ENCODE measurements at regions not wholly inside any gene's neighbourhood (a gene's known extent, or its start where the extent isn't known, plus 50 kb on each side); places are given as distances from the start of the nearest gene placed in this dataset.
A peak's percentile ranks its signal among the peaks of the same experiment; 100 is the strongest.

- intact Hi-C loops (cut with micrococcal nuclease), result no loop called here
- TF ChIP-seq, protein P1, sequence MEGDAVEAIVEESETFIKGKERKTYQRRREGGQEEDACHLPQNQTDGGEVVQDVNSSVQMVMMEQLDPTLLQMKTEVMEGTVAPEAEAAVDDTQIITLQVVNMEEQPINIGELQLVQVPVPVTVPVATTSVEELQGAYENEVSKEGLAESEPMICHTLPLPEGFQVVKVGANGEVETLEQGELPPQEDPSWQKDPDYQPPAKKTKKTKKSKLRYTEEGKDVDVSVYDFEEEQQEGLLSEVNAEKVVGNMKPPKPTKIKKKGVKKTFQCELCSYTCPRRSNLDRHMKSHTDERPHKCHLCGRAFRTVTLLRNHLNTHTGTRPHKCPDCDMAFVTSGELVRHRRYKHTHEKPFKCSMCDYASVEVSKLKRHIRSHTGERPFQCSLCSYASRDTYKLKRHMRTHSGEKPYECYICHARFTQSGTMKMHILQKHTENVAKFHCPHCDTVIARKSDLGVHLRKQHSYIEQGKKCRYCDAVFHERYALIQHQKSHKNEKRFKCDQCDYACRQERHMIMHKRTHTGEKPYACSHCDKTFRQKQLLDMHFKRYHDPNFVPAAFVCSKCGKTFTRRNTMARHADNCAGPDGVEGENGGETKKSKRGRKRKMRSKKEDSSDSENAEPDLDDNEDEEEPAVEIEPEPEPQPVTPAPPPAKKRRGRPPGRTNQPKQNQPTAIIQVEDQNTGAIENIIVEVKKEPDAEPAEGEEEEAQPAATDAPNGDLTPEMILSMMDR (IDR thresholded peaks at IDR 0.05; ENCODE audit: unreplicated experiment), result no peak
- Mint-ChIP-seq H3K27ac (ENCODE audit: low read depth, unreplicated experiment) (no peak overlapping the region), H3K36me3 (ENCODE audit: insufficient read depth, unreplicated experiment) (no peaks in the 10 kb centered on the region), H3K9me3 (ENCODE audit: unreplicated experiment) (peaks cover 7% of the 10 kb centered on the region), H3K27me3 (ENCODE audit: insufficient read depth, unreplicated experiment) (no peaks in the 10 kb centered on the region), H3K4me3 (ENCODE audit: unreplicated experiment) (no peak overlapping the region), H3K4me1 (ENCODE audit: insufficient read depth, unreplicated experiment) (peaks cover 4% of the 10 kb centered on the region)
- no peak for DNase-seq (ENCODE audit: unreplicated experiment)
- CTCF ChIA-PET, result interaction anchor here (1.0 kb wide), 1 partner anchor 9 kb away, joined by 4 read pairs; no protein-coding TSS in a partner anchor
- POLR2A ChIA-PET, result no interaction called here
- no TSS peak for BruUV-seq (replicated peaks)
Observed at GRCh38 chr15:35921046-35921445, 375.1 kb upstream of the DPH6 start.

DNA sequence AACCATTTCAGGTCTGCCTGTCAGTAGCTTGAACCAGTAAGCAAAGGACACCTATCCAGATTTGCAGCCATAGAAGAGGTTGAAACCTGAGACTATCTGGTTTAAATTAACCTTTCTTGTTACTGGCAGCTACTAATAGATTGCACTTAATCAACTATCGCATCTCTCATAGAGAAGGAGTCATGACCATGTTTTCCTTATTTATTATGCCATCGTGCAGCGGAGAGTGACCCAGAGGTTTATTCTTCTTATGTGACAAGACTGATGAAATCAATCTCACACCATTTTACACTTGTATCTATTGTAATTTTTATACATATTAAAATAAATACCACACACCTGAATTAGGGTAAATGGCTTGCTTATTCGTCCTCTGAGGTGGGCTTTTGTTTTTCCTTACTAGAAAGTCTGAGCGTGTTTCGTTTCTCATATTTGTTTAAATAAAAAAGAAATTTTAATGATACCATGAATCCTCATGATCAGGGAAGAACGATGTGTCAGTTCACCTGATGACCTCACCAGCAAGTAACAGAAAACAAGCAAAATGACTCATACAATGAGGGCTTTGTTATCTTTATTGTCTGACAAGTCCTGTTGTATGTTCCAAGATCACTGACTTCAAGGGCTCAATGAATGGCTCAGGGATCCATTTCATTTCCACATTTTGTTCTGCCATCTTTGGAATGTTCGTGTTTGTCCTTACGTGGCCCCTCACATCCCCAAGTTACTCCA lies 379.5 kb upstream of the DPH6 start:
- peak; percentile 28 for DNase-seq (ENCODE audit: unreplicated experiment)
- ChIA-PET CTCF (no interaction called here), POLR2A (interaction anchor here (0.5 kb wide), 1 partner anchor 642 kb away, joined by 3 read pairs; no protein-coding TSS in a partner anchor)
- no peak overlapping the region for H3K27ac Mint-ChIP-seq (ENCODE audit: low read depth, unreplicated experiment)
- BruUV-seq (replicated peaks), result no TSS peak
- TF ChIP-seq, protein P1 (IDR thresholded peaks at IDR 0.05; ENCODE audit: unreplicated experiment), result no peak
- no peaks in the 10 kb centered on the region for H3K36me3 Mint-ChIP-seq (ENCODE audit: insufficient read depth, unreplicated experiment)
- no peak overlapping the region for H3K4me3 Mint-ChIP-seq (ENCODE audit: unreplicated experiment)
- no peaks in the 10 kb centered on the region for H3K9me3 Mint-ChIP-seq (ENCODE audit: unreplicated experiment)
- no peaks in the 10 kb centered on the region for H3K27me3 Mint-ChIP-seq (ENCODE audit: insufficient read depth, unreplicated experiment)
- intact Hi-C loops (cut with micrococcal nuclease), result no loop called here
- H3K4me1 Mint-ChIP-seq (ENCODE audit: insufficient read depth, unreplicated experiment), result peaks cover 5% of the 10 kb centered on the region

DNA sequence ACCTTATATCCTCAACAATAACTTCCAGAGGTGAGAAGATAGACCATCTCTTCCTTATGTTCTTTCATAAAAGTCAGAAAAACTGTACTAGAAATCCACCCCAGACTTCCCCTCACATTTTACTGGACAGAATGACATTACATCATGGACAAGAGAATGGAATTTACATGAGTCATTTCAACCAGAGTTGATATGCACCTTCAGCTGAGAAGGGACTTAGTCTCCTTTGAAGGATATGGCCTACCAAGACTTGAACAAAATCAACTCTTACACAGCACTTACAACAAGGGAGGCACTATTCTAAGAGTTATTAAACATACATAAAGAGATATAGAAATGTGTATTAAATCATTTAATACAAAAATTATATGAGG lies 380.0 kb upstream of the DPH6 start:
- intact Hi-C loops (cut with micrococcal nuclease), result no loop called here
- POLR2A ChIA-PET, result no interaction called here
- TF ChIP-seq, protein P1 (IDR thresholded peaks at IDR 0.05; ENCODE audit: unreplicated experiment), result no peak
- Mint-ChIP-seq H3K27ac (ENCODE audit: low read depth, unreplicated experiment) (no peak overlapping the region), H3K36me3 (ENCODE audit: insufficient read depth, unreplicated experiment) (no peaks in the 10 kb centered on the region), H3K4me3 (ENCODE audit: unreplicated experiment) (no peak overlapping the region), H3K9me3 (ENCODE audit: unreplicated experiment) (no peaks in the 10 kb centered on the region), H3K27me3 (ENCODE audit: insufficient read depth, unreplicated experiment) (no peaks in the 10 kb centered on the region), H3K4me1 (ENCODE audit: insufficient read depth, unreplicated experiment) (peaks cover 5% of the 10 kb centered on the region)
- no peak for DNase-seq (ENCODE audit: unreplicated experiment)
- CTCF ChIA-PET, result no interaction called here
- BruUV-seq (replicated peaks), result no TSS peak

GRCh38 chr15:35928847-35929246 lies 382.9 kb upstream of the DPH6 start:
- DNase-seq (ENCODE audit: unreplicated experiment), result no peak
- no peaks in the 10 kb centered on the region for H3K27me3 Mint-ChIP-seq (ENCODE audit: insufficient read depth, unreplicated experiment)
- no peak overlapping the region for H3K4me3 Mint-ChIP-seq (ENCODE audit: unreplicated experiment)
- POLR2A ChIA-PET, result no interaction called here
- no peaks in the 10 kb centered on the region for H3K36me3 Mint-ChIP-seq (ENCODE audit: insufficient read depth, unreplicated experiment)
- BruUV-seq (replicated peaks), result no TSS peak
- no peaks in the 10 kb centered on the region for H3K9me3 Mint-ChIP-seq (ENCODE audit: unreplicated experiment)
- peaks cover 5% of the 10 kb centered on the region for H3K4me1 Mint-ChIP-seq (ENCODE audit: insufficient read depth, unreplicated experiment)
- TF ChIP-seq, protein P1 (IDR thresholded peaks at IDR 0.05; ENCODE audit: unreplicated experiment), result no peak
- CTCF ChIA-PET, result interaction anchor here (0.5 to 1.1 kb wide), 2 partner anchors 528 to 614 kb away, joined by 3 read pairs; no protein-coding TSS in a partner anchor
- no peak overlapping the region for H3K27ac Mint-ChIP-seq (ENCODE audit: low read depth, unreplicated experiment)
- intact Hi-C loops (cut with micrococcal nuclease), result no loop called here

Data from MCF 10A (cell line).